PC-3 (cell line): ENCODE measurements at regions not wholly inside any gene's neighbourhood (a gene's known extent, or its start where the extent isn't known, plus 50 kb on each side); places are given as distances from the start of the nearest gene placed in this dataset.
A peak's percentile ranks its signal among the peaks of the same experiment; 100 is the strongest.

Experiments used
- ATAC-seq: fragments of 200-7000 bp; cut with Tn5 transposase; 2 replicates; pipeline ENCODE4 v1.9.1; 2020; ENCODE audit warnings: mild to moderate bottlenecking, moderate library complexity
- BruUV-seq: library from RNA; stranded (reverse); fragments of 400-500 nt; replicated peaks from 2 replicates; lab custom pipeline; 2021; lab: Mats Ljungman, UMichigan
- CTCF ChIA-PET: fragments of 300-600 bp; sonication (Branson Sonifier 250); formaldehyde crosslinking; loops from one replicate; lab custom pipeline; 2022; ENCODE audit warnings: antibody characterized with exemption; lab: Charles Lee
- POLR2A ChIA-PET: fragments of 300-600 bp; sonication (Branson Sonifier 250); formaldehyde crosslinking; loops from one replicate; lab custom pipeline; 2022; ENCODE audit warnings: antibody characterized with exemption; ENCODE audit not compliant: unreplicated experiment; lab: Charles Lee
- DNase-seq: peaks from one replicate; pipeline ENCODE4 v3.0.0-alpha.2; 2015
- H2AFZ ChIP-seq: fragments of 300-600 bp; sonication (generic); 2 replicates; pipeline ENCODE4 v1.6.0; 2016; ENCODE audit warnings: antibody characterized with exemption, low read length
- H3F3A ChIP-seq: fragments of 300-600 bp; sonication (generic); one replicate; pipeline ENCODE4 v1.6.0; 2017; ENCODE audit warnings: antibody characterized with exemption, low read length, control low read depth, mild to moderate bottlenecking; ENCODE audit not compliant: unreplicated experiment
- H3K27ac ChIP-seq: fragments of 300-600 bp; sonication (generic); 2 replicates; pipeline ENCODE4 v1.5.1; 2016; ENCODE audit warnings: mild to moderate bottlenecking, low read length
- H3K27me3 ChIP-seq: fragments of 300-600 bp; sonication (generic); 2 replicates; pipeline ENCODE4 v1.6.1; 2016; ENCODE audit warnings: low read length, mixed read lengths
- H3K36me3 ChIP-seq: fragments of 300-600 bp; sonication (generic); 2 replicates; pipeline ENCODE4 v1.6.1; 2016; ENCODE audit warnings: low read depth, mixed run types, low read length, mixed read lengths
- H3K4me1 ChIP-seq: fragments of 300-600 bp; sonication (generic); 2 replicates; pipeline ENCODE4 v1.5.1; 2016; ENCODE audit warnings: low read length; ENCODE audit not compliant: insufficient read depth
- H3K4me2 ChIP-seq: fragments of 300-600 bp; sonication (generic); 2 replicates; pipeline ENCODE4 v1.6.0; 2016; ENCODE audit warnings: low read length
- H3K4me3 ChIP-seq: fragments of 300-600 bp; sonication (generic); 2 replicates; pipeline ENCODE4 v1.5.1; 2016; ENCODE audit warnings: mild to moderate bottlenecking, low read length, mixed read lengths
- H3K79me2 ChIP-seq: fragments of 300-600 bp; sonication (generic); 2 replicates; pipeline ENCODE4 v1.6.1; 2017; ENCODE audit warnings: low read length, mixed read lengths
- H3K9ac ChIP-seq: fragments of 300-600 bp; sonication (generic); 2 replicates; pipeline ENCODE4 v1.6.0; 2016; ENCODE audit warnings: mild to moderate bottlenecking, low read length
- H3K9me2 ChIP-seq: fragments of 300-600 bp; sonication (generic); replicated peaks from 2 replicates; pipeline ENCODE4 v1.6.1; 2016; ENCODE audit warnings: mixed run types, low read length, mixed read lengths
- H3K9me3 ChIP-seq: fragments of 300-600 bp; sonication (generic); 2 replicates; pipeline ENCODE4 v1.6.1; 2016; ENCODE audit warnings: low read length, mixed read lengths
- H4K20me1 ChIP-seq: fragments of 300-600 bp; sonication (generic); 2 replicates; pipeline ENCODE4 v1.6.1; 2016; ENCODE audit warnings: low read length, mixed read lengths
- EZH2 ChIP-seq: fragments of 300-600 bp; sonication (generic); IDR thresholded peaks from one replicate; pipeline ENCODE4 v1.6.1; 2017; ENCODE audit warnings: antibody characterized with exemption, mild to moderate bottlenecking, low read length; ENCODE audit not compliant: unreplicated experiment
- EZH2phosphoT487 ChIP-seq: fragments of 300-600 bp; sonication (generic); IDR thresholded peaks from 2 replicates; pipeline ENCODE4 v1.6.1; 2018; ENCODE audit warnings: mild to moderate bottlenecking, antibody characterized with exemption, low read length, borderline replicate concordance
- intact Hi-C: fragments of 100-400 bp; cut with micrococcal nuclease; formaldehyde crosslinking; loops from 2 replicates; pipeline ENCODE4 v1.9.0; 2023
- TF ChIP-seq, protein P1 (sequence below): fragments of 300-600 bp; sonication (generic); conservative IDR thresholded peaks from 2 replicates; pipeline ENCODE4 v1.5.1; 2017; ENCODE audit warnings: antibody characterized with exemption, low read depth, mild to moderate bottlenecking, low read length

DNA sequence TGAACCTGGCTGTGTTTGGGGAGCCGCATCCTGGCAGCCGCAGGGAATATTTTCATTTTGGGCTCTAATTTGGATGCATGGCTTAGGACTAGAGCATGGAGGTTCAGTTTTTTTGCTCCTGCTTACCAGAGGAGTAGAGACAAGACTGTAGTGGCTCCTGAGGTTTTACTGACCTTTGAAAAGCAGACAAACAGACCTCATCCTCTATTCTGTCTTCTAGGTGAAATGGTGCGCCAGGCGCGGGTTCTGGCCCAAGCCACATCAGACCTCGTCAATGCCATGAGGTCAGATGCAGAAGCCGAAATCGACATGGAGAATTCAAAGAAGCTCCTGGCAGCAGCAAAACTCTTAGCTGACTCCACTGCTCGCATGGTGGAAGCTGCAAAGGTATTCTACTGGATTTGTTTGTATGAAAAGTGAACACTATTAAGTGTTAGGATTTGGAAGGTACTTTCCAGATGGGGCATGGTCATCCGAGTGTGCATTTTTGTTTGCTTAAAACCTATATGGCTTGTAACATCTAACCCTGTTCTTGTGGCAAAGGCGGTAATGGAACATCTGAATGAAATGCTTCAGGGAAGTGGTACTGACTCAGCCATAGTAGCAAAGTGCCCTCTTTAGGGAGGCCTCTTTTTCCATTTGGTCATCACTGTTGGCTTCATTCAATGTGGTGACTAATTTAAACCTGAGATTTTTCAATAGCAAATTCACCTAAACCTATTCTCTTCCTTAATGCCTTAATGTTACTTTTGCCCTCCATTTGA, 330.7 kb upstream of the TPM1 start:
- intact Hi-C loops = no loop called here
- no peaks in the 10 kb centered on the region for H3F3A ChIP-seq
- no peaks in the 10 kb centered on the region for H3K27me3 ChIP-seq
- DNase-seq = peak; percentile 49
- no peaks in the 10 kb centered on the region for H3K4me1 ChIP-seq
- no peak overlapping the region for H3K9ac ChIP-seq
- CTCF ChIA-PET = no interaction called here
- POLR2A ChIA-PET = no interaction called here
- no peak overlapping the region for H3K4me3 ChIP-seq
- 0 out of 2 replicates have a peak, but pooled peaks have one; percentile 18 for ATAC-seq
- H3K79me2 ChIP-seq = no peaks in the 10 kb centered on the region
- no peaks in the 10 kb centered on the region for H3K36me3 ChIP-seq
- H3K4me2 ChIP-seq = no peak overlapping the region
- no TSS peak for BruUV-seq
- H2AFZ ChIP-seq = no peak overlapping the region
- H3K27ac ChIP-seq = no peak overlapping the region
- TF ChIP-seq EZH2phosphoT487 = no peak
- TF ChIP-seq, protein P1, sequence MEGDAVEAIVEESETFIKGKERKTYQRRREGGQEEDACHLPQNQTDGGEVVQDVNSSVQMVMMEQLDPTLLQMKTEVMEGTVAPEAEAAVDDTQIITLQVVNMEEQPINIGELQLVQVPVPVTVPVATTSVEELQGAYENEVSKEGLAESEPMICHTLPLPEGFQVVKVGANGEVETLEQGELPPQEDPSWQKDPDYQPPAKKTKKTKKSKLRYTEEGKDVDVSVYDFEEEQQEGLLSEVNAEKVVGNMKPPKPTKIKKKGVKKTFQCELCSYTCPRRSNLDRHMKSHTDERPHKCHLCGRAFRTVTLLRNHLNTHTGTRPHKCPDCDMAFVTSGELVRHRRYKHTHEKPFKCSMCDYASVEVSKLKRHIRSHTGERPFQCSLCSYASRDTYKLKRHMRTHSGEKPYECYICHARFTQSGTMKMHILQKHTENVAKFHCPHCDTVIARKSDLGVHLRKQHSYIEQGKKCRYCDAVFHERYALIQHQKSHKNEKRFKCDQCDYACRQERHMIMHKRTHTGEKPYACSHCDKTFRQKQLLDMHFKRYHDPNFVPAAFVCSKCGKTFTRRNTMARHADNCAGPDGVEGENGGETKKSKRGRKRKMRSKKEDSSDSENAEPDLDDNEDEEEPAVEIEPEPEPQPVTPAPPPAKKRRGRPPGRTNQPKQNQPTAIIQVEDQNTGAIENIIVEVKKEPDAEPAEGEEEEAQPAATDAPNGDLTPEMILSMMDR = no peak
- no peak for TF ChIP-seq EZH2
- no peaks in the 10 kb centered on the region for H3K9me3 ChIP-seq
- no peaks in the 10 kb centered on the region for H3K9me2 ChIP-seq
- H4K20me1 ChIP-seq = no peaks in the 10 kb centered on the region

- H3K79me2 ChIP-seq = no peaks in the 10 kb centered on the region
- intact Hi-C loops = no loop called here
- H3F3A ChIP-seq = no peaks in the 10 kb centered on the region
- H3K9me3 ChIP-seq = no peaks in the 10 kb centered on the region
- no peaks in the 10 kb centered on the region for H3K36me3 ChIP-seq
- H3K9ac ChIP-seq = no peak overlapping the region
- no peak overlapping the region for H3K4me3 ChIP-seq
- no peaks in the 10 kb centered on the region for H3K9me2 ChIP-seq
- TF ChIP-seq, protein P1 = no peak
- TF ChIP-seq EZH2 (no peak), EZH2phosphoT487 (no peak)
- H2AFZ ChIP-seq = no peak overlapping the region
- H3K27ac ChIP-seq = no peak overlapping the region
- no peak overlapping the region for H3K4me2 ChIP-seq
- H3K4me1 ChIP-seq = no peaks in the 10 kb centered on the region
- CTCF ChIA-PET = no interaction called here
- H3K27me3 ChIP-seq = no peaks in the 10 kb centered on the region
- no peak for ATAC-seq
- POLR2A ChIA-PET = no interaction called here
- DNase-seq = no peak
- no TSS peak for BruUV-seq
- no peaks in the 10 kb centered on the region for H4K20me1 ChIP-seq
These were observed 330.1 kb upstream of the TPM1 start for GRCh38 chr15:62712455-62712839.

GRCh38 chr15:62715946-62716345, 326.6 kb upstream of the TPM1 start:
- DNase-seq (no peak), ATAC-seq (no peak)
- no peak overlapping the region for H3K9ac ChIP-seq
- H3K27ac ChIP-seq = no peak overlapping the region
- H3K27me3 ChIP-seq = no peaks in the 10 kb centered on the region
- ChIA-PET POLR2A (no interaction called here), CTCF (no interaction called here)
- H3K9me2 ChIP-seq = no peaks in the 10 kb centered on the region
- H3K79me2 ChIP-seq = no peaks in the 10 kb centered on the region
- H3K9me3 ChIP-seq = no peaks in the 10 kb centered on the region
- H3F3A ChIP-seq = no peaks in the 10 kb centered on the region
- H2AFZ ChIP-seq = no peak overlapping the region
- no TSS peak for BruUV-seq
- H3K4me2 ChIP-seq = no peak overlapping the region
- intact Hi-C loops = no loop called here
- TF ChIP-seq EZH2phosphoT487 = no peak
- no peak for TF ChIP-seq EZH2
- TF ChIP-seq, protein P1 = no peak
- H3K36me3 ChIP-seq = no peaks in the 10 kb centered on the region
- H4K20me1 ChIP-seq = no peaks in the 10 kb centered on the region
- no peak overlapping the region for H3K4me3 ChIP-seq
- H3K4me1 ChIP-seq = no peaks in the 10 kb centered on the region
